CD14-positive monocyte (primary cell): ENCODE measurements at regions not wholly inside any gene's neighbourhood (a gene's known extent, or its start where the extent isn't known, plus 50 kb on each side); places are given as distances from the start of the nearest gene placed in this dataset.

Source experiments
- DNase-seq, 3 donors: peaks; one replicate each; pipeline ENCODE4 v3.0.0-alpha.2; 2011 to 2022
- H2AFZ ChIP-seq: 2 replicates; pipeline ENCODE4 v1.6.0; 2012; ENCODE audit warnings: mild to moderate bottlenecking, low read depth, low read length, inconsistent platforms; ENCODE audit not compliant: insufficient read depth, poor library complexity, severe bottlenecking
- H3K27ac ChIP-seq, 2 donors: 1 replicate in 1 of 2; 2 replicates in 1 of 2; pipeline ENCODE4 v1.5.1; 2012 to 2013; ENCODE audit warnings: low read length in 2 of 2, control low read depth in 1 of 2, inconsistent platforms in 1 of 2, low read depth in 1 of 2, mild to moderate bottlenecking in 1 of 2
- H3K27me3 ChIP-seq, 2 donors: one replicate each; pipeline versions ENCODE4 v1.6.0 to v1.6.1; 2011 to 2013; ENCODE audit warnings: low read length in 2 of 2; ENCODE audit not compliant: control insufficient read depth in 2 of 2, insufficient read depth in 2 of 2
- H3K36me3 ChIP-seq, 2 donors: replicated peaks in 1 of 2; 1 replicate in 1 of 2; 2 replicates in 1 of 2; pipeline versions ENCODE4 v1.5.1 to v1.6.1; 2012 to 2013; ENCODE audit warnings: low read length in 2 of 2, control low read depth in 1 of 2, inconsistent platforms in 1 of 2, mild to moderate bottlenecking in 1 of 2; ENCODE audit not compliant: insufficient read depth in 2 of 2, control insufficient read depth in 1 of 2
- H3K4me1 ChIP-seq, 2 donors: 1 replicate in 1 of 2; 2 replicates in 1 of 2; pipeline versions ENCODE4 v1.5.1 to v1.6.1; 2012 to 2013; ENCODE audit warnings: low read length in 2 of 2, control low read depth in 1 of 2, inconsistent platforms in 1 of 2, mild to moderate bottlenecking in 1 of 2, moderate library complexity in 1 of 2; ENCODE audit not compliant: insufficient read depth in 2 of 2, control insufficient read depth in 1 of 2
- H3K4me2 ChIP-seq: replicated peaks from 2 replicates; pipeline ENCODE3; 2012; ENCODE audit warnings: low read length, moderate library complexity, mild to moderate bottlenecking; ENCODE audit not compliant: poor library complexity, severe bottlenecking; ENCODE audit errors: extremely low read depth
- H3K4me3 ChIP-seq, 3 experiments: fragments of 200-600 bp in 1 of 3; sonication (generic) in 1 of 3; replicated peaks in 1 of 3; 1 replicate in 2 of 3; 2 replicates in 1 of 3; pipeline ENCODE4 v1.5.1; 2011 to 2013; ENCODE audit warnings: low read length in 3 of 3, mild to moderate bottlenecking in 3 of 3, control low read depth in 2 of 3, low read depth in 2 of 3, inconsistent platforms in 1 of 3, moderate library complexity in 1 of 3
- H3K79me2 ChIP-seq: 2 replicates; pipeline ENCODE4 v1.6.0; 2012; ENCODE audit warnings: mild to moderate bottlenecking, control low read depth, inconsistent platforms, low read length, moderate library complexity; ENCODE audit not compliant: insufficient read depth
- H3K9ac ChIP-seq: 2 replicates; pipeline ENCODE4 v1.6.0; 2017; ENCODE audit warnings: low read length, mild to moderate bottlenecking; ENCODE audit not compliant: insufficient read depth, poor library complexity, severe bottlenecking
- H3K9me3 ChIP-seq, 2 donors: replicated peaks in 1 of 2; 1 replicate in 1 of 2; 2 replicates in 1 of 2; pipeline versions ENCODE4 v1.5.1 to v1.6.1; 2012 to 2013; ENCODE audit warnings: low read length in 2 of 2, control low read depth in 1 of 2; ENCODE audit not compliant: control insufficient read depth in 1 of 2, insufficient read depth in 1 of 2
- H4K20me1 ChIP-seq: 2 replicates; pipeline ENCODE4 v1.6.0; 2012; ENCODE audit warnings: mild to moderate bottlenecking, low read length, control low read depth, moderate library complexity; ENCODE audit not compliant: insufficient read depth
- H3K27ac Mint-ChIP-seq, 7 donors: one replicate each; pipeline ENCODE4 v1.8.0; 2020; ENCODE audit warnings: mild to moderate bottlenecking in 7 of 7, mixed read lengths in 7 of 7, moderate library complexity in 6 of 7, inconsistent platforms in 2 of 7
- H3K27me3 Mint-ChIP-seq, 3 donors: one replicate each; pipeline ENCODE4 v1.8.0; 2021 to 2022; ENCODE audit warnings: low read depth in 3 of 3, mild to moderate bottlenecking in 3 of 3, mixed read lengths in 3 of 3, moderate library complexity in 3 of 3, inconsistent platforms in 1 of 3
- H3K36me3 Mint-ChIP-seq, 2 donors: one replicate each; pipeline ENCODE4 v1.8.0; 2020; ENCODE audit warnings: mixed read lengths in 2 of 2, inconsistent platforms in 1 of 2, mild to moderate bottlenecking in 1 of 2
- H3K4me1 Mint-ChIP-seq: one replicate; pipeline ENCODE4 v1.8.0; 2020; ENCODE audit warnings: mild to moderate bottlenecking, mixed read lengths
- H3K4me3 Mint-ChIP-seq, 2 donors: one replicate each; pipeline ENCODE4 v1.8.0; 2020; ENCODE audit warnings: mild to moderate bottlenecking in 2 of 2, mixed read lengths in 2 of 2, moderate library complexity in 1 of 2
- H3K9me3 Mint-ChIP-seq, 7 donors: one replicate each; pipeline ENCODE4 v1.8.0; 2020 to 2022; ENCODE audit warnings: mixed read lengths in 7 of 7, mild to moderate bottlenecking in 6 of 7, moderate library complexity in 6 of 7, inconsistent platforms in 2 of 7
- WGBS: methylation state at CpG from one replicate; pipeline ENCODE4 v1.1.5; 2013; ENCODE audit warnings: missing lambda C conversion rate; ENCODE audit not compliant: insufficient coverage; 5-methylcytosine and 5-hydroxymethylcytosine counted together
- intact Hi-C, 2 donors: fragments of 100-400 bp; cut with micrococcal nuclease; formaldehyde crosslinking; loops; one replicate each; pipeline versions ENCODE4 v1.15.0 to v1.15.1; 2023
- TF ChIP-seq, protein P1 (sequence below): fragments of 200-600 bp; IDR thresholded peaks from one replicate; pipeline ENCODE4 v1.8.0; 2022; ENCODE audit warnings: antibody characterized with exemption, mild to moderate bottlenecking

DNA sequence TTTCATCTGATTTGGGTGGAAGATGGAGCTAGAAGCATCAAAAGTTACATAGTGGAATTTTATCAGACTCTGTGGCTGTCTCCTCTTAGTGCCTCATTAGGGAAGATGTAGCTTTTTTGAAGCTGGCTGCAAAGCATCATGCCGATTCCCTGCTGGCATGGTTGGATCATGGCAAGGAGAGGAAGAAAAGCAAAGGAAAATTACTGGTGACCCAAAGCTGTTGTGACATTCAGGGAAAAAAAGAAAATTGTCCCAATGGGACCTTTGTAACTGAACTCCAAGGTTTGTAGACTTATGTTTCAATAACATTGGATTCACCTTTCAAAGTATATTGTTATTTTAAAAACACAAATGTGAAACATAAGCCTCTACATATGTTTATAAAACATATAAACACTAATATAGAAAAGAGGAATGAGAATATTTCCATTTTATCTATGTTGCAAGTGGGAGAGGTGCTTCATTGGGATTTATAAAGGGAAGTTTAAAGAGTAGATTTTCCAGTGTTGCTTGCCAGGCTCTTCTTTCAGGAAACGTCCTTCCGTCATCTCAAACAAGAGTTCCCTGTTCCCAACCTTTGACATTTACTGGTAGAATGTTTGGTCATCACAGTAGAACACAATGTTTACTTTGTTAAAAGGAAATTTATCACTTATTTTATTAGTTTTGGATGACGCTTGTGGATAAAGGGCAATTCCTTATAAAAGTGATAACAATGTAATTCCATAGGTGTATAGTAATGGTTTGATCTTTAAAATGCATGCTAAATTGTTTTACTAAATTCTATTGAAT, 190.1 kb upstream of the GPRIN3 start:
- Histone ChIP-seq H3K4me2 (no peak overlapping the region), H3K9me3 (no peaks in the 10 kb centered on the region), H3K4me3 (no peak overlapping the region), H3K27me3 (no peaks in the 10 kb centered on the region), H2AFZ (no peak overlapping the region), H3K9ac (no peak overlapping the region), H3K79me2 (no peaks in the 10 kb centered on the region), H3K27ac (no peak overlapping the region), H4K20me1 (no peaks in the 10 kb centered on the region), H3K36me3 (no peaks in the 10 kb centered on the region), H3K4me1 (no peaks in the 10 kb centered on the region)
- intact Hi-C loops = no loop called here
- TF ChIP-seq, protein P1, sequence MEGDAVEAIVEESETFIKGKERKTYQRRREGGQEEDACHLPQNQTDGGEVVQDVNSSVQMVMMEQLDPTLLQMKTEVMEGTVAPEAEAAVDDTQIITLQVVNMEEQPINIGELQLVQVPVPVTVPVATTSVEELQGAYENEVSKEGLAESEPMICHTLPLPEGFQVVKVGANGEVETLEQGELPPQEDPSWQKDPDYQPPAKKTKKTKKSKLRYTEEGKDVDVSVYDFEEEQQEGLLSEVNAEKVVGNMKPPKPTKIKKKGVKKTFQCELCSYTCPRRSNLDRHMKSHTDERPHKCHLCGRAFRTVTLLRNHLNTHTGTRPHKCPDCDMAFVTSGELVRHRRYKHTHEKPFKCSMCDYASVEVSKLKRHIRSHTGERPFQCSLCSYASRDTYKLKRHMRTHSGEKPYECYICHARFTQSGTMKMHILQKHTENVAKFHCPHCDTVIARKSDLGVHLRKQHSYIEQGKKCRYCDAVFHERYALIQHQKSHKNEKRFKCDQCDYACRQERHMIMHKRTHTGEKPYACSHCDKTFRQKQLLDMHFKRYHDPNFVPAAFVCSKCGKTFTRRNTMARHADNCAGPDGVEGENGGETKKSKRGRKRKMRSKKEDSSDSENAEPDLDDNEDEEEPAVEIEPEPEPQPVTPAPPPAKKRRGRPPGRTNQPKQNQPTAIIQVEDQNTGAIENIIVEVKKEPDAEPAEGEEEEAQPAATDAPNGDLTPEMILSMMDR = no peak
- H3K9me3 Mint-ChIP-seq = peaks cover 0 to 2% (median 0%) of the 10 kb centered on the region in 7 donors
- WGBS = 100% methylated on average over 1 of the region's 4 CpGs
- H3K36me3 Mint-ChIP-seq = no peaks in the 10 kb centered on the region
- peaks cover 0 to 2% (median 0%) of the 10 kb centered on the region in 3 donors for H3K27me3 Mint-ChIP-seq
- H3K4me3 Mint-ChIP-seq = no peak overlapping the region
- peaks cover 2% of the 10 kb centered on the region for H3K4me1 Mint-ChIP-seq
- H3K27ac Mint-ChIP-seq = no peak overlapping the region
- DNase-seq = no peak

DNA sequence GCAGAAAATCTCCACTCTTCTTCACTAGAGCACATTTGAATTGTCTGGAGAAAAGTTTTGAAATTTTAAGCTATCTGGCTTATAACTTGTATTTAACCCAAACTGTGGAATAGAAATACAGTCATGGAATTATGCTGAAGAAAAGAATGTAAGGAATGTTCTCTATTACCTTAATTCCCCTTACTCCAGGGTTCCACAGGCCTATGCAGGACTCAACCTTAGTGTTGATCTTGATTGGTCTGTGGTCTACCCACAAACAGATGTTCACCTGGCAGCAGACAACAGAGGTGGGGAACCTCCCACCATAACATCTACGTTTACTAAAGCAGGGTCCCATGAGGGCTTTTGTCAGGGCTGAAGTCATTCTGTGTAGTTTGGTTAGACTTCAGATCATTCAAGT, 189.3 kb upstream of the GPRIN3 start:
- no peak overlapping the region for H3K9ac ChIP-seq
- TF ChIP-seq, protein P1 = no peak
- H3K27me3 ChIP-seq = no peaks in the 10 kb centered on the region
- H3K79me2 ChIP-seq = no peaks in the 10 kb centered on the region
- DNase-seq = no peak
- H3K27ac ChIP-seq = no peak overlapping the region
- no peak overlapping the region for H3K4me2 ChIP-seq
- no peak overlapping the region for H3K4me3 Mint-ChIP-seq
- H3K4me1 Mint-ChIP-seq = peaks cover 3% of the 10 kb centered on the region
- no peaks in the 10 kb centered on the region for H3K9me3 ChIP-seq
- no peak overlapping the region for H2AFZ ChIP-seq
- H3K36me3 ChIP-seq = no peaks in the 10 kb centered on the region
- H3K4me3 ChIP-seq = no peak overlapping the region
- intact Hi-C loops = no loop called here
- H3K36me3 Mint-ChIP-seq = no peaks in the 10 kb centered on the region
- no peak overlapping the region for H3K27ac Mint-ChIP-seq
- no CpG with 5 or more reads among the region's 1 CpG for WGBS
- H3K4me1 ChIP-seq = no peaks in the 10 kb centered on the region
- H3K27me3 Mint-ChIP-seq = peaks cover 0 to 2% (median 0%) of the 10 kb centered on the region in 3 donors
- no peaks in the 10 kb centered on the region for H4K20me1 ChIP-seq
- peaks cover 0 to 2% (median 0%) of the 10 kb centered on the region in 7 donors for H3K9me3 Mint-ChIP-seq
